Mesothelial cell of epicardium (in vitro differentiated cells): ENCODE measurements at regions not wholly inside any gene's neighbourhood (a gene's known extent, or its start where the extent isn't known, plus 50 kb on each side); places are given as distances from the start of the nearest gene placed in this dataset.

Experiments used
- DNase-seq, 2 experiments: peaks; one replicate each; pipeline ENCODE4 v3.0.0; 2021; ENCODE audit warnings: low spot score in 2 of 2; ENCODE audit not compliant: unreplicated experiment in 2 of 2
- H3K27ac Mint-ChIP-seq: 2 replicates; pipeline ENCODE4 v1.8.0; 2021; ENCODE audit warnings: mixed read lengths
- H3K27me3 Mint-ChIP-seq: 2 replicates; pipeline ENCODE4 v1.8.0; 2021; ENCODE audit warnings: low read depth, mixed read lengths
- H3K36me3 Mint-ChIP-seq: 2 replicates; pipeline ENCODE4 v1.8.0; 2021; ENCODE audit warnings: mixed read lengths
- H3K4me1 Mint-ChIP-seq: 2 replicates; pipeline ENCODE4 v1.8.0; 2021; ENCODE audit warnings: mixed read lengths
- H3K4me3 Mint-ChIP-seq: 2 replicates; pipeline ENCODE4 v1.8.0; 2021; ENCODE audit warnings: mild to moderate bottlenecking, moderate library complexity, mixed read lengths
- H3K9me3 Mint-ChIP-seq: 2 replicates; pipeline ENCODE4 v1.8.0; 2021; ENCODE audit warnings: mixed read lengths
- TF ChIP-seq, protein P1 (sequence below): fragments of 200-600 bp; sonication (generic); IDR thresholded peaks from one replicate; pipeline ENCODE4 v1.5.0; 2021; ENCODE audit warnings: antibody characterized with exemption; ENCODE audit not compliant: unreplicated experiment

DNA sequence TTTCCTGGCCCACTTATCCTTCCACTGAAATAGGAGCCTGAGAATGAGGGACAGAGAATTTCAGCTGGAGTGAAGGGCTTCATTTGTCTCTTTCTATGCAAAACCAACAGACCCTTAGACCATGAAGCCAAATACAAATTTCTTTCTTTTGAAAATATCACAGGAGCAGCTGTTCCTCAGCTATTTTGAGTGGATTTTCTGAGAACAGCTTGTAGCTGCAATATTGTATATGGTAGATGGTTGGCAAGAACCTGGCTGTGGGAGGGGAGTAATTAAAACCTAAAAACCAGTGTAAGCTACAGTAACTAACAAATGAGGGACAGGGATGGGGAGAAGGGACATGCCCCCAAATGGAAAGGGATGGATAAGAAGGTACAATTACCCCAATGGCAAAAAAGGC, 350.3 kb upstream of the CDH20 start:
- DNase-seq, result no peak
- Mint-ChIP-seq H3K4me3 (no peak overlapping the region), H3K27me3 (peaks cover 3% of the 10 kb centered on the region), H3K27ac (no peak overlapping the region), H3K9me3 (peaks cover 5% of the 10 kb centered on the region), H3K4me1 (peaks cover 16% of the 10 kb centered on the region), H3K36me3 (no peaks in the 10 kb centered on the region)
- TF ChIP-seq, protein P1, sequence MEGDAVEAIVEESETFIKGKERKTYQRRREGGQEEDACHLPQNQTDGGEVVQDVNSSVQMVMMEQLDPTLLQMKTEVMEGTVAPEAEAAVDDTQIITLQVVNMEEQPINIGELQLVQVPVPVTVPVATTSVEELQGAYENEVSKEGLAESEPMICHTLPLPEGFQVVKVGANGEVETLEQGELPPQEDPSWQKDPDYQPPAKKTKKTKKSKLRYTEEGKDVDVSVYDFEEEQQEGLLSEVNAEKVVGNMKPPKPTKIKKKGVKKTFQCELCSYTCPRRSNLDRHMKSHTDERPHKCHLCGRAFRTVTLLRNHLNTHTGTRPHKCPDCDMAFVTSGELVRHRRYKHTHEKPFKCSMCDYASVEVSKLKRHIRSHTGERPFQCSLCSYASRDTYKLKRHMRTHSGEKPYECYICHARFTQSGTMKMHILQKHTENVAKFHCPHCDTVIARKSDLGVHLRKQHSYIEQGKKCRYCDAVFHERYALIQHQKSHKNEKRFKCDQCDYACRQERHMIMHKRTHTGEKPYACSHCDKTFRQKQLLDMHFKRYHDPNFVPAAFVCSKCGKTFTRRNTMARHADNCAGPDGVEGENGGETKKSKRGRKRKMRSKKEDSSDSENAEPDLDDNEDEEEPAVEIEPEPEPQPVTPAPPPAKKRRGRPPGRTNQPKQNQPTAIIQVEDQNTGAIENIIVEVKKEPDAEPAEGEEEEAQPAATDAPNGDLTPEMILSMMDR, result no peak

DNA sequence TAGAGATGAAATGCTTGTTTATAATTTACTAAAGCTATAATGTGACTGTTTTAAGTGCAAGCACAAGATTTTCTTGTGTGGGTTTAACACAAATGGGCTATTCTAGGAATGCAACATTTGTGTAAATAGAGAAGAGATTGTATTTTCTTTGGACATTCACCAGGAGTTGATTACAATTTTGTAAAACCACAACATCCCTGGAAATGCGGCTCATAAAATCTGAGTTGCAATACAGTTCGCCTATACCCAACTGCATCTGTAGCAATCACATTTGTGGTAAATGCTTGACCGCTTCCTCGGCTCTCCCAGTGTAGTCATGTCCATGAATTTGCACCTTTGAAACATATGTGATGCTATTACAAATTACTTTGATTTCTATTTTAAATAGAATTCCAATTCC, 348.7 kb upstream of the CDH20 start:
- peaks cover 5% of the 10 kb centered on the region for H3K9me3 Mint-ChIP-seq
- no peak overlapping the region for H3K27ac Mint-ChIP-seq
- no peaks in the 10 kb centered on the region for H3K36me3 Mint-ChIP-seq
- TF ChIP-seq, protein P1, result no peak
- H3K4me1 Mint-ChIP-seq, result peaks cover 9% of the 10 kb centered on the region
- H3K27me3 Mint-ChIP-seq, result peaks cover 3% of the 10 kb centered on the region
- no peak for DNase-seq
- H3K4me3 Mint-ChIP-seq, result no peak overlapping the region

DNA sequence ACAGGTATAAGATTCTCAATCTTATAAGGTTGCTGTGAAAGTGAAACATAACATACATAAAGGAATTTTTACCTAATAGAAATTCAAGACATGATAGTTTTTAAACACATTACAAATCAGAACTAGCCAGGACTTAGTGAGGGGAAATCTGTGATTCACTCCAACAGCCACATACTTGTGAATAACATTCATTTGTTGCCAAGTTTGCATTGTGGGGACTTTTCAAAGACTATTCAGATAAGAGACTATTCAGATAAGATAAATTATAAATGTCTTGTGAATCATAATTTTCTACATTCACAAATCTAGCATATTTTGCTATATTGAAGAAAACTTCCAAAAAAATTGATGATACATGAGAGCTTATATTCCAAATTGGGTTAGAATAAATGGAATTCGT, 345.3 kb upstream of the CDH20 start:
- DNase-seq, result no peak
- no peak overlapping the region for H3K27ac Mint-ChIP-seq
- no peaks in the 10 kb centered on the region for H3K4me1 Mint-ChIP-seq
- no peaks in the 10 kb centered on the region for H3K36me3 Mint-ChIP-seq
- TF ChIP-seq, protein P1, result no peak
- peaks cover 3% of the 10 kb centered on the region for H3K27me3 Mint-ChIP-seq
- no peak overlapping the region for H3K4me3 Mint-ChIP-seq
- H3K9me3 Mint-ChIP-seq, result peaks cover 12% of the 10 kb centered on the region

DNA sequence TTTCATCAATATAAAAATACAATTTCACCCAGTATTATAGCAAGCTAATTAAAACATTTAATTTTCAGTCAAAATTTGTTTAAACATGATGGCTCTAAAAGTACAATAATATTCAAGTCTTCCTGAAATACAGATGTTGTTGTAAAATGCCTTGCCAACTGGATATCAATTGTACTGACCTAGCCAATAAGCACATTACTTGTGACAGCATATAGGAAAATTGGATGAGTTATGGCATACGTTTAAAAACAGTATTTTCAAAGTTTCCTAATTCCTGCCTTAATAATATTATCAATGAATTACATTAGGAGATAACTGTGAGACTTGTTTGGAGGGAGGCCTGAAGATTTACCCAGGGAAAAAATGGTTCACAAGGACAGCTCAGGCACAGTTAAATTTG, 336.9 kb upstream of the CDH20 start:
- H3K4me1 Mint-ChIP-seq, result no peaks in the 10 kb centered on the region
- H3K36me3 Mint-ChIP-seq, result no peaks in the 10 kb centered on the region
- H3K9me3 Mint-ChIP-seq, result peaks cover 14% of the 10 kb centered on the region
- no peak for DNase-seq
- no peak overlapping the region for H3K4me3 Mint-ChIP-seq
- TF ChIP-seq, protein P1, result no peak
- H3K27ac Mint-ChIP-seq, result no peak overlapping the region
- H3K27me3 Mint-ChIP-seq, result no peaks in the 10 kb centered on the region

DNA sequence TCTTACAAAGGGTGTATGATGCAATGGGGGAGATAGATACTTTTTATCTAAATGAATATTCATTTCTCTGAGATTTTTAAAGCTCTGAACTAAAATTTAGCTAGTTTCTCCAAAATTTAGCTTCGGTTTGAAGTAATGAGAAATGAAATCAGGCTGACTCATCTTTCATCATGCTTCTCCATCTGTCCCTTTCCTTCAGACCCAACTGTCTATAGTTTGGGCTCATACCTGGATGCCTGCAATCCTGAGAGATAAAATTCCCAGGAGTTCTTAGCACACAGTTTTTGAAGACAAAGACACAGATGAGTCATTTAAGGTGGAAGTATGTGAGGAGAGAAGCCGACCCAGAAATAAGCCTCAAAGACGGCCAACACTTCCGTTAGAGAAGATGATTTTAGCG, 336.4 kb upstream of the CDH20 start:
- Mint-ChIP-seq H3K4me1 (no peaks in the 10 kb centered on the region), H3K27me3 (no peaks in the 10 kb centered on the region), H3K36me3 (no peaks in the 10 kb centered on the region), H3K9me3 (peaks cover 13% of the 10 kb centered on the region), H3K27ac (no peak overlapping the region), H3K4me3 (no peak overlapping the region)
- TF ChIP-seq, protein P1, result no peak
- DNase-seq, result no peak

DNA sequence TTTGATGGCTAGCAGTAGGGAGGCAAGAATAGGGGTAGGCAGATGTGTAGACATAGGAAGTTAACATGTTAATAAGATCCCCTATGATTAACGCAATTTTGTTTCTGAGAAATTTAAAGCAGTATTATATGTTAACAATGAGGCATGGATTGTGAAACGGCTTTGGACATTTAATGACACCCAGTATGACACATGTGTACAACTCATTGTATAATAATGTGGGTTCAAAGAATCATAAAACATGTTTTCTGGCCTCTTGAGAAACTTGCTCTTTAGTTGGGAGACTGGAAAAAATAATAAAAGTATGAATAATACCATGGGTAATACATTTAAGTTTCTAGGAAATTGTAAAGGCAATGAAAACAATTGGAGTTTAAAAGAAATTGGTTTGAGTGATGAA, 332.1 kb upstream of the CDH20 start:
- Mint-ChIP-seq H3K4me1 (no peaks in the 10 kb centered on the region), H3K4me3 (no peak overlapping the region), H3K36me3 (no peaks in the 10 kb centered on the region), H3K9me3 (no peaks in the 10 kb centered on the region), H3K27ac (no peak overlapping the region), H3K27me3 (no peaks in the 10 kb centered on the region)
- DNase-seq, result no peak
- TF ChIP-seq, protein P1, result no peak
